ENCODE measurements at regions not wholly inside any gene's neighbourhood (a gene's known extent, or its start where the extent isn't known, plus 50 kb on each side); places are given as distances from the start of the nearest gene placed in this dataset.

DNA sequence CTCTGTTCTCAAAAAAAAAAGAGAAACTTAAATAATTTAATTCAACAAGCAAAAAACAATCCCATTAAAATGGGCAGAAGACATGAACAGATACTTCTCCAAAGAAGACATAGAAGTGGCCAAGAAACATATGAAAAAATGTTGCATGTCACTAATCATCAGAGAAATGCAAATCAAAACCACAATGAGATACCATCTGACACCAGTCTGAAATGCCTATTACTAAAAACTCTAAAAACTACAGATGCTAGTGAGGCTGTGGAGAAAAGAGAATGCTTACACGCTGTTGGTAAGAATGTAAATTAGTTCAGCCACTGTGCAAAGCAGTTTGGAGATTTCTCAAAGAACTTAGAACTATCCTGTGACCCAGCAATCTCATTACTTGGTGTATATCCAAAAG lies 382.9 kb downstream of the OTOL1 start:
- H3K9me1 ChIP-seq (ENCODE audit: control insufficient read depth, insufficient read depth, low read length): no peaks in the 10 kb centered on the region
- no peak overlapping the region for H3K4me2 ChIP-seq (ENCODE audit: insufficient read depth, low read length)
- H3K36me3 ChIP-seq (ENCODE audit: control insufficient read depth, insufficient read depth, low read length): no peaks in the 10 kb centered on the region
- intact Hi-C loops (cut with micrococcal nuclease) (no loop called here), in situ Hi-C loops (cut with MboI) (no loop called here)
- H3K4me3 ChIP-seq: no peak overlapping the region
- H3K4me1 ChIP-seq (replicated peaks in 1 of 2; ENCODE audit: control insufficient read depth in 2 of 2, insufficient read depth in 2 of 2, low read length in 2 of 2): no peaks in the 10 kb centered on the region
- H3K27ac ChIP-seq (ENCODE audit: extremely low read depth, low read depth, low read length): no peak overlapping the region
- no peak for FAIRE-seq
- no peaks in the 10 kb centered on the region for H3K27me3 ChIP-seq (ENCODE audit: control insufficient read depth in 2 of 2, insufficient read depth in 2 of 2, low read length in 2 of 2)
- CTCF ChIA-PET (ENCODE audit: low intra/inter-chr PET ratio): no interaction called here
- H3K9me3 ChIP-seq (replicated peaks; ENCODE audit: control insufficient read depth, insufficient read depth, low read depth, low read length): no peaks in the 10 kb centered on the region; the same call in 1 of the 2 replicates
- no peak overlapping the region for H2AFZ ChIP-seq (ENCODE audit: low read depth, low read length)
- WGBS (ENCODE audit: insufficient coverage, low coverage, missing lambda C conversion rate): 0% methylated on average over 1 of the region's 1 CpG
- POLR2A ChIA-PET: no interaction called here
- ATAC-seq: no peak
- H4K20me1 ChIP-seq (replicated peaks; ENCODE audit: control insufficient read depth, insufficient read depth, low read length): no peaks in the 10 kb centered on the region
- DNase-seq (ENCODE audit: extremely low read depth in 1 of 4, low spot score in 3 of 4): no peak
- no TSS peak for BruUV-seq (replicated peaks)
- no peak overlapping the region for H3K9ac ChIP-seq (ENCODE audit: insufficient read depth in 1 of 2, low read depth in 2 of 2, low read length in 2 of 2)
- no peaks in the 10 kb centered on the region for H3K79me2 ChIP-seq (ENCODE audit: control insufficient read depth, insufficient read depth, low read length)
- no peak for TF ChIP-seq GATAD2A (IDR thresholded peaks at IDR 0.05)
- TF ChIP-seq BRF1 (IDR thresholded peaks at IDR 0.05; ENCODE audit: borderline replicate concordance, extremely low read depth, insufficient read length): no peak
- TF ChIP-seq, protein P1, sequence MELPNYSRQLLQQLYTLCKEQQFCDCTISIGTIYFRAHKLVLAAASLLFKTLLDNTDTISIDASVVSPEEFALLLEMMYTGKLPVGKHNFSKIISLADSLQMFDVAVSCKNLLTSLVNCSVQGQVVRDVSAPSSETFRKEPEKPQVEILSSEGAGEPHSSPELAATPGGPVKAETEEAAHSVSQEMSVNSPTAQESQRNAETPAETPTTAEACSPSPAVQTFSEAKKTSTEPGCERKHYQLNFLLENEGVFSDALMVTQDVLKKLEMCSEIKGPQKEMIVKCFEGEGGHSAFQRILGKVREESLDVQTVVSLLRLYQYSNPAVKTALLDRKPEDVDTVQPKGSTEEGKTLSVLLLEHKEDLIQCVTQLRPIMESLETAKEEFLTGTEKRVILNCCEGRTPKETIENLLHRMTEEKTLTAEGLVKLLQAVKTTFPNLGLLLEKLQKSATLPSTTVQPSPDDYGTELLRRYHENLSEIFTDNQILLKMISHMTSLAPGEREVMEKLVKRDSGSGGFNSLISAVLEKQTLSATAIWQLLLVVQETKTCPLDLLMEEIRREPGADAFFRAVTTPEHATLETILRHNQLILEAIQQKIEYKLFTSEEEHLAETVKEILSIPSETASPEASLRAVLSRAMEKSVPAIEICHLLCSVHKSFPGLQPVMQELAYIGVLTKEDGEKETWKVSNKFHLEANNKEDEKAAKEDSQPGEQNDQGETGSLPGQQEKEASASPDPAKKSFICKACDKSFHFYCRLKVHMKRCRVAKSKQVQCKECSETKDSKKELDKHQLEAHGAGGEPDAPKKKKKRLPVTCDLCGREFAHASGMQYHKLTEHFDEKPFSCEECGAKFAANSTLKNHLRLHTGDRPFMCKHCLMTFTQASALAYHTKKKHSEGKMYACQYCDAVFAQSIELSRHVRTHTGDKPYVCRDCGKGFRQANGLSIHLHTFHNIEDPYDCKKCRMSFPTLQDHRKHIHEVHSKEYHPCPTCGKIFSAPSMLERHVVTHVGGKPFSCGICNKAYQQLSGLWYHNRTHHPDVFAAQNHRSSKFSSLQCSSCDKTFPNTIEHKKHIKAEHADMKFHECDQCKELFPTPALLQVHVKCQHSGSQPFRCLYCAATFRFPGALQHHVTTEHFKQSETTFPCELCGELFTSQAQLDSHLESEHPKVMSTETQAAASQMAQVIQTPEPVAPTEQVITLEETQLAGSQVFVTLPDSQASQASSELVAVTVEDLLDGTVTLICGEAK (IDR thresholded peaks at IDR 0.05): no peak
- TF ChIP-seq, protein P1 (CRISPR knock-in tag; IDR thresholded peaks at IDR 0.05): no peak
- TF ChIP-seq, protein P2, sequence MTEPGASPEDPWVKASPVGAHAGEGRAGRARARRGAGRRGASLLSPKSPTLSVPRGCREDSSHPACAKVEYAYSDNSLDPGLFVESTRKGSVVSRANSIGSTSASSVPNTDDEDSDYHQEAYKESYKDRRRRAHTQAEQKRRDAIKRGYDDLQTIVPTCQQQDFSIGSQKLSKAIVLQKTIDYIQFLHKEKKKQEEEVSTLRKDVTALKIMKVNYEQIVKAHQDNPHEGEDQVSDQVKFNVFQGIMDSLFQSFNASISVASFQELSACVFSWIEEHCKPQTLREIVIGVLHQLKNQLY (CRISPR knock-in tag; conservative IDR thresholded peaks at IDR 0.05): no peak
- no peak for TF ChIP-seq PCBP1 (IDR thresholded peaks at IDR 0.05; ENCODE audit: low read depth, low read length, poor library complexity, severe bottlenecking)
- TF ChIP-seq, protein P3, sequence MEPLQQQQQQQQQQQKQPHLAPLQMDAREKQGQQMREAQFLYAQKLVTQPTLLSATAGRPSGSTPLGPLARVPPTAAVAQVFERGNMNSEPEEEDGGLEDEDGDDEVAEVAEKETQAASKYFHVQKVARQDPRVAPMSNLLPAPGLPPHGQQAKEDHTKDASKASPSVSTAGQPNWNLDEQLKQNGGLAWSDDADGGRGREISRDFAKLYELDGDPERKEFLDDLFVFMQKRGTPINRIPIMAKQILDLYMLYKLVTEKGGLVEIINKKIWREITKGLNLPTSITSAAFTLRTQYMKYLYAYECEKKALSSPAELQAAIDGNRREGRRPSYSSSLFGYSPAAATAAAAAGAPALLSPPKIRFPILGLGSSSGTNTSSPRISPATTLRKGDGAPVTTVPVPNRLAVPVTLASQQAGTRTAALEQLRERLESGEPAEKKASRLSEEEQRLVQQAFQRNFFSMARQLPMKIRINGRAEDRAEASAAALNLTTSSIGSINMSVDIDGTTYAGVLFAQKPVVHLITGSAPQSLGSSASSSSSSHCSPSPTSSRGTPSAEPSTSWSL (CRISPR knock-in tag; IDR thresholded peaks at IDR 0.05; ENCODE audit: borderline replicate concordance): no peak
- TF ChIP-seq, protein P4, sequence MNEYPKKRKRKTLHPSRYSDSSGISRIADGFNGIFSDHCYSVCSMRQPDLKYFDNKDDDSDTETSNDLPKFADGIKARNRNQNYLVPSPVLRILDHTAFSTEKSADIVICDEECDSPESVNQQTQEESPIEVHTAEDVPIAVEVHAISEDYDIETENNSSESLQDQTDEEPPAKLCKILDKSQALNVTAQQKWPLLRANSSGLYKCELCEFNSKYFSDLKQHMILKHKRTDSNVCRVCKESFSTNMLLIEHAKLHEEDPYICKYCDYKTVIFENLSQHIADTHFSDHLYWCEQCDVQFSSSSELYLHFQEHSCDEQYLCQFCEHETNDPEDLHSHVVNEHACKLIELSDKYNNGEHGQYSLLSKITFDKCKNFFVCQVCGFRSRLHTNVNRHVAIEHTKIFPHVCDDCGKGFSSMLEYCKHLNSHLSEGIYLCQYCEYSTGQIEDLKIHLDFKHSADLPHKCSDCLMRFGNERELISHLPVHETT (CRISPR knock-in tag; conservative IDR thresholded peaks at IDR 0.05 in 1 of 2, IDR thresholded peaks at IDR 0.05 in 1 of 2): no peak
- TF ChIP-seq TGIF2 (CRISPR knock-in tag; IDR thresholded peaks at IDR 0.05): no peak
- no peak for TF ChIP-seq ZNF311 (CRISPR knock-in tag; IDR thresholded peaks at IDR 0.05)
